ENCODE measurements at regions not wholly inside any gene's neighbourhood (a gene's known extent, or its start where the extent isn't known, plus 50 kb on each side); places are given as distances from the start of the nearest gene placed in this dataset.

DNA sequence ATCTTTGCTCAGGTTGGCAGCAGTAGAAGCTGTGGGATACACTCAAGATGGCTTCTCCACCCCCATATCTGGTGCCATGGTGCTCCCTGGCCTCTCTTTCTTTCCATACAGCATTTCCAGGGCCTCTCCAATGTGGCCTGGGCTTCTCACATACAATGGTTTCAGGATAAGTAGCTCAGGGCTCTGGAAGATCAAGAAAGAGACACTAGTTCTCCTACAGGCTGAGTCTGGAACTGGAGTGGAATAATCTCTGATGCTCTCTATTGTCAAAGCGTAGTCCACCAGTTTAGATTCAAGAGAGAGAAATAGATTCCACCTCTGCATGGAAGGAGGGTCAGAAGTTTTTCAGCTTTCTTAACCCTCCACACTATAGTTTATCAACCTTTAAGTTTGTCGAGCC, 138.2 kb upstream of the AADAT start:
- H3K27ac Mint-ChIP-seq, result no peak overlapping the region
- H3K4me1 Mint-ChIP-seq (ENCODE audit: low read depth), result peaks cover 35% of the 10 kb centered on the region
- H3K4me3 Mint-ChIP-seq (ENCODE audit: low read depth), result peak overlapping the region; percentile 64
- TF ChIP-seq, protein P1, sequence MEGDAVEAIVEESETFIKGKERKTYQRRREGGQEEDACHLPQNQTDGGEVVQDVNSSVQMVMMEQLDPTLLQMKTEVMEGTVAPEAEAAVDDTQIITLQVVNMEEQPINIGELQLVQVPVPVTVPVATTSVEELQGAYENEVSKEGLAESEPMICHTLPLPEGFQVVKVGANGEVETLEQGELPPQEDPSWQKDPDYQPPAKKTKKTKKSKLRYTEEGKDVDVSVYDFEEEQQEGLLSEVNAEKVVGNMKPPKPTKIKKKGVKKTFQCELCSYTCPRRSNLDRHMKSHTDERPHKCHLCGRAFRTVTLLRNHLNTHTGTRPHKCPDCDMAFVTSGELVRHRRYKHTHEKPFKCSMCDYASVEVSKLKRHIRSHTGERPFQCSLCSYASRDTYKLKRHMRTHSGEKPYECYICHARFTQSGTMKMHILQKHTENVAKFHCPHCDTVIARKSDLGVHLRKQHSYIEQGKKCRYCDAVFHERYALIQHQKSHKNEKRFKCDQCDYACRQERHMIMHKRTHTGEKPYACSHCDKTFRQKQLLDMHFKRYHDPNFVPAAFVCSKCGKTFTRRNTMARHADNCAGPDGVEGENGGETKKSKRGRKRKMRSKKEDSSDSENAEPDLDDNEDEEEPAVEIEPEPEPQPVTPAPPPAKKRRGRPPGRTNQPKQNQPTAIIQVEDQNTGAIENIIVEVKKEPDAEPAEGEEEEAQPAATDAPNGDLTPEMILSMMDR (IDR thresholded peaks at IDR 0.05; ENCODE audit: unreplicated experiment), result peak; percentile 14
- no peak for DNase-seq (ENCODE audit: low spot score, unreplicated experiment)
- no peaks in the 10 kb centered on the region for H3K36me3 Mint-ChIP-seq (ENCODE audit: insufficient read depth)
- peaks cover 12% of the 10 kb centered on the region for H3K27me3 Mint-ChIP-seq
- peaks cover 6% of the 10 kb centered on the region for H3K9me3 Mint-ChIP-seq (ENCODE audit: low read depth)

DNA sequence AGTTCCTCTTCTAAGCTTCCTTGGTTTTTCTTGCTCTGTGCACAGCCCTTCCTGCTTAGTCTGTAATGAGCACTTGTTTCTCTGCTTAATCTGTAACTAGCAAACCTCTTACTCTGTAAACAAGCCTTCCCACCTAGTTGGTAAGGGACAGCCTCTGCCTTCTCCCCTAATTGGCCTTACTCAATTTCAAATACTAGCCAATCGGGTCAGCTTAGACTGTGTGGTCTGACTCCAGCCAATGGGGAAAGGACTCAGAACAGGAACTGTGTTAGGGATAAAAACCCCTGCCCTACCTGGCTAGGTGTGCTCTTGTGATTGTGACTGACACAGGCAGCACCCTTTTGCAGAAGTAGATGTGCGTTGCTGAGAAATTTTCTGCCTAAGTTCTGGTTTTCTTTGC, 136.5 kb upstream of the AADAT start:
- TF ChIP-seq, protein P1 (IDR thresholded peaks at IDR 0.05; ENCODE audit: unreplicated experiment), result no peak
- peaks cover 14% of the 10 kb centered on the region for H3K9me3 Mint-ChIP-seq (ENCODE audit: low read depth)
- H3K4me3 Mint-ChIP-seq (ENCODE audit: low read depth), result peak overlapping the region; percentile 55
- no peaks in the 10 kb centered on the region for H3K36me3 Mint-ChIP-seq (ENCODE audit: insufficient read depth)
- H3K4me1 Mint-ChIP-seq (ENCODE audit: low read depth), result peaks cover 32% of the 10 kb centered on the region
- H3K27ac Mint-ChIP-seq, result no peak overlapping the region
- no peak for DNase-seq (ENCODE audit: low spot score, unreplicated experiment)
- peaks cover 9% of the 10 kb centered on the region for H3K27me3 Mint-ChIP-seq

DNA sequence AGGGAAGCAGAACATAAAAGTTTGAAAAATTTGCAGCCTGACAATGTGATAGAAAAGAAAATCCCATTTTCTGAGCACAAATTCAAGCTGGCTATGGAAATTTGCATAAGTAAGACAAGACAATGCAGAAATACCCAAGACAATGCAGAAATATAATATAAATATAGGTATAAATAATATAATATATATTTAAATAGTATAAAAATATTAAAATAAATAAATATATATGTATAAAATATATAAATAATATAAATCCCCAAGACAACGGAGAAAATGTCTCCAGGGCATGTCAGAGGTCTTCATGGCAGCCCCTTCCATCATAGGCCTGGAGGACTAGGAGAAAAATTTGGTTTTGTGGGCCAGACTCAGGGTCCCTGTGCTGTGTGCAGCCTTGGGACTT, 125.0 kb upstream of the AADAT start:
- H3K27ac Mint-ChIP-seq, result no peak overlapping the region
- no peaks in the 10 kb centered on the region for H3K4me1 Mint-ChIP-seq (ENCODE audit: low read depth)
- H3K27me3 Mint-ChIP-seq, result no peaks in the 10 kb centered on the region
- peaks cover 47% of the 10 kb centered on the region for H3K9me3 Mint-ChIP-seq (ENCODE audit: low read depth)
- no peak for DNase-seq (ENCODE audit: low spot score, unreplicated experiment)
- TF ChIP-seq, protein P1 (IDR thresholded peaks at IDR 0.05; ENCODE audit: unreplicated experiment), result no peak
- H3K4me3 Mint-ChIP-seq (ENCODE audit: low read depth), result no peak overlapping the region
- H3K36me3 Mint-ChIP-seq (ENCODE audit: insufficient read depth), result peaks cover 6% of the 10 kb centered on the region

DNA sequence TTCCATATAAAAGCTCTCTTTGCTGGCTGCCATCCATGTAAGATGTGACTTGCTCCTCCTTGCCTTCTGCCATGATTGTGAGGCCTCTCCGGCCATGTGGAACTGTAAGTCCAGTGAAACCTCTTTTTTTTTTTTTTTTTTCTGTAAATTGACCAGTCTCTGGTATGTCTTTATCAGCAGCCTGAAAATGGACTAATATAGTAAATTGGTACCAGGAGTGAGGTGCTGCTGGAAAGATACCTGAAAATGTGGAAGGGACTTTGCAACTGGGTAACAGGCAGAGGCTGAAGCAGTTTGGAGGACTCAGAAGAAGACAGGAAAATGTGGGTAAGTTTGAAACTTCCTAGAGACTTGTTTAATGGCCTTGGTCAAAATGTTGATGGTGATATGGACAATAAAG, 124.3 kb upstream of the AADAT start:
- TF ChIP-seq, protein P1 (IDR thresholded peaks at IDR 0.05; ENCODE audit: unreplicated experiment), result no peak
- DNase-seq (ENCODE audit: low spot score, unreplicated experiment), result no peak
- H3K4me1 Mint-ChIP-seq (ENCODE audit: low read depth), result no peaks in the 10 kb centered on the region
- H3K4me3 Mint-ChIP-seq (ENCODE audit: low read depth), result no peak overlapping the region
- peaks cover 45% of the 10 kb centered on the region for H3K9me3 Mint-ChIP-seq (ENCODE audit: low read depth)
- H3K36me3 Mint-ChIP-seq (ENCODE audit: insufficient read depth), result peaks cover 6% of the 10 kb centered on the region
- no peak overlapping the region for H3K27ac Mint-ChIP-seq
- no peaks in the 10 kb centered on the region for H3K27me3 Mint-ChIP-seq

DNA sequence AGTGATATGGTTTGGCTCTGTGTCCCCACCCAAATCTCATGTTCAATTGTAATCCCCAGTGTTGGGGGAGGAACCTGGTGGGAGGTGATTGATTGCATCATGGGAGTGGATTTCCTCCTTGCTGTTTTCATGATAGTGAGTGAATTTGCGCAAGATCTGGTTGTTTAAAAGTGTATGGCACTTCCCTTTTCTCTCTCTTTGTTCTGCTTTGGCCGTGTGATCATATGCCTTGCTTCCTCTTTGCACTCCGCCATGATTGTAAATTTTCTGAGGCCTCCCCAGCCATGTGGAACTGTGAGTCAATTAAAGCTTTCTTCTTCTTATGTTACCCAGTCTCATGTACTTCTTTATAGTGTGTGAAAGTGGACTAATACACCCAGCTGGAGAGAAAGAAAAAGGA, 113.0 kb upstream of the AADAT start:
- Mint-ChIP-seq H3K36me3 (ENCODE audit: insufficient read depth) (no peaks in the 10 kb centered on the region), H3K27ac (no peak overlapping the region), H3K4me1 (ENCODE audit: low read depth) (no peaks in the 10 kb centered on the region), H3K27me3 (no peaks in the 10 kb centered on the region), H3K4me3 (ENCODE audit: low read depth) (no peak overlapping the region), H3K9me3 (ENCODE audit: low read depth) (peaks cover 19% of the 10 kb centered on the region)
- no peak for DNase-seq (ENCODE audit: low spot score, unreplicated experiment)
- TF ChIP-seq, protein P1 (IDR thresholded peaks at IDR 0.05; ENCODE audit: unreplicated experiment), result no peak
